Neural crest cell (in vitro differentiated cells): ENCODE measurements at regions not wholly inside any gene's neighbourhood (a gene's known extent, or its start where the extent isn't known, plus 50 kb on each side); places are given as distances from the start of the nearest gene placed in this dataset.

ENCODE experiments used
- DNase-seq: peaks from one replicate; pipeline ENCODE4 v3.0.0; 2021; ENCODE audit warnings: low read depth, mixed read lengths, low spot score
- H3K27ac Mint-ChIP-seq: one replicate; pipeline ENCODE4 v1.8.0; 2021; ENCODE audit warnings: mild to moderate bottlenecking, mixed read lengths; ENCODE audit not compliant: unreplicated experiment
- H3K27me3 Mint-ChIP-seq: 2 replicates; pipeline ENCODE4 v1.8.0; 2021; ENCODE audit warnings: low read depth, mild to moderate bottlenecking, mixed read lengths
- H3K36me3 Mint-ChIP-seq: 2 replicates; pipeline ENCODE4 v1.8.0; 2021; ENCODE audit warnings: low read depth, mild to moderate bottlenecking, mixed read lengths
- H3K4me1 Mint-ChIP-seq: 2 replicates; pipeline ENCODE4 v1.8.0; 2021; ENCODE audit warnings: mixed read lengths
- H3K4me3 Mint-ChIP-seq: one replicate; pipeline ENCODE4 v1.8.0; 2021; ENCODE audit warnings: mild to moderate bottlenecking, mixed read lengths
- H3K9me3 Mint-ChIP-seq: 2 replicates; pipeline ENCODE4 v1.8.0; 2021; ENCODE audit warnings: mixed read lengths
- TF ChIP-seq, protein P1 (sequence below): fragments of 200-600 bp; sonication (generic); conservative IDR thresholded peaks from 2 replicates; pipeline ENCODE4 v1.5.0; 2021; ENCODE audit warnings: antibody characterized with exemption, mild to moderate bottlenecking

DNA sequence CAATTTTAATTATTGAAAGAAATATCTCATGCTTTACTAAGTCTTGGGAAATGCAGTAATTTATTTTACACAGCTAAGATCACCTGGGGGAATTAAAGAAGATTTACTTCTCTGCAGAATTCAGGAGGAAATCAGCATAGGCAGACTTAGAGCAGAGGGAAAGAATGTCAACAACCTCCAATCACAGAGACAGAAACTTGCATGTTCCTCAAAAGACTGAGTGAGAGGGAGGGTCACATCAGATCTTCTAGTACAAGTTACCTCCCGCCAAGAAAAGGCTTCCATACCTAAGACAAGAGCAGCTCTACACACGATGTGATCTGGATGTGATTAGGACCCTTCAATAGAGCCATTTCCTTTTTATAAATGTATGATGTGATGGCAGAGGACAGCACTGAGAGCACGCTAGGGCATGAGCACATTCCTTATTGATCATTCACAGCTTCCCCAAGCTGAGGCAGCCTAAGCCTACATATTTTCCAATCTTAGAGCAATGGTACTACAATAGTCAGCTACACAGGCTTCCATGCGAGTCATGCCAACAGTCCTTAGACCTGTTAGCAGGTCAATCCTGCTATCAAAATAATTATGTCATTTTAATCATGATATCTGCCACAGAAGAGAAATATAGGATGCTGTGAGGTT is 403.3 kb downstream of the ETNK1 start:
- Mint-ChIP-seq H3K4me1 (no peaks in the 10 kb centered on the region), H3K36me3 (no peaks in the 10 kb centered on the region), H3K9me3 (no peaks in the 10 kb centered on the region), H3K27me3 (no peaks in the 10 kb centered on the region), H3K27ac (no peak overlapping the region), H3K4me3 (no peak overlapping the region)
- no peak for DNase-seq
- TF ChIP-seq, protein P1, sequence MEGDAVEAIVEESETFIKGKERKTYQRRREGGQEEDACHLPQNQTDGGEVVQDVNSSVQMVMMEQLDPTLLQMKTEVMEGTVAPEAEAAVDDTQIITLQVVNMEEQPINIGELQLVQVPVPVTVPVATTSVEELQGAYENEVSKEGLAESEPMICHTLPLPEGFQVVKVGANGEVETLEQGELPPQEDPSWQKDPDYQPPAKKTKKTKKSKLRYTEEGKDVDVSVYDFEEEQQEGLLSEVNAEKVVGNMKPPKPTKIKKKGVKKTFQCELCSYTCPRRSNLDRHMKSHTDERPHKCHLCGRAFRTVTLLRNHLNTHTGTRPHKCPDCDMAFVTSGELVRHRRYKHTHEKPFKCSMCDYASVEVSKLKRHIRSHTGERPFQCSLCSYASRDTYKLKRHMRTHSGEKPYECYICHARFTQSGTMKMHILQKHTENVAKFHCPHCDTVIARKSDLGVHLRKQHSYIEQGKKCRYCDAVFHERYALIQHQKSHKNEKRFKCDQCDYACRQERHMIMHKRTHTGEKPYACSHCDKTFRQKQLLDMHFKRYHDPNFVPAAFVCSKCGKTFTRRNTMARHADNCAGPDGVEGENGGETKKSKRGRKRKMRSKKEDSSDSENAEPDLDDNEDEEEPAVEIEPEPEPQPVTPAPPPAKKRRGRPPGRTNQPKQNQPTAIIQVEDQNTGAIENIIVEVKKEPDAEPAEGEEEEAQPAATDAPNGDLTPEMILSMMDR: no peak

DNA sequence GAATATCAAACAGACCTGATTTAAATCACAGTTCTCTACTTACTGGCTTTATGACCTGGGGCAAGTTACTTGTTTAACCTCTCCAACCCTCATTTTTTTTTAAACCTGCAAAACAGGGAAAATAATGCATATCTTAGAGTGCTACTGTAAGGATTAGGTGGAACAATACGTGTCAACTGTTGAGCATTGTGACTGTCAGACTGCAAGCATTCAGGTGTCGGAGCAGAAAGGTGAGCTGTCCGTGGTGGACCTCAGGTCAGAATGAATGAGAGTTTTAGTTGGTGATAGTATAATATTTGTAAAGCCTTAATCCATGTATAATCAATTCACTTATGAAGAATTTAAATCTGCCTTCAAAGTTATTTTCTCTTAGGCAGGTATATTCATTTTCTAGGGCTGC is 404.2 kb downstream of the ETNK1 start:
- TF ChIP-seq, protein P1: no peak
- Mint-ChIP-seq H3K27me3 (no peaks in the 10 kb centered on the region), H3K4me1 (no peaks in the 10 kb centered on the region), H3K4me3 (no peak overlapping the region), H3K36me3 (no peaks in the 10 kb centered on the region), H3K27ac (no peak overlapping the region), H3K9me3 (no peaks in the 10 kb centered on the region)
- no peak for DNase-seq

DNA sequence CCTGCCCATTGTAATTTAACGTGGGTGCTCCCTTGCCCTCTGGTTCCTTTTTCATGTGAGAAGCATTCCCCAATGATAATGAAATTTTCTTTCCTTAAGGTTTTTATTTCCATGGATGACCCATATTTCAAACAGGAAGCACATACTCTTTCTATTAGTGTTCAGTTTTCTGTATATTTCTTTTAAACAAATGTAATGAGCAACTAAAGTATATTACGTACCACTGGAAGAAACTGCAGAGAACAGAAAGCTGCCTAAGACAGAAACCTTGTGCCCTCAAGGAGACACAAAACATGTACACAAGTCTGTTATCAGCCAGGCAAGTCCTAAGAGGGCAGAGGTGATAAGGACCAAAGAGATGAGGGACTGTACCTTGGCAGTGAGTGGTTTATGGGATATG is 414.9 kb downstream of the ETNK1 start:
- Mint-ChIP-seq H3K4me3 (no peak overlapping the region), H3K36me3 (no peaks in the 10 kb centered on the region), H3K9me3 (no peaks in the 10 kb centered on the region), H3K4me1 (no peaks in the 10 kb centered on the region), H3K27ac (no peak overlapping the region), H3K27me3 (no peaks in the 10 kb centered on the region)
- no peak for DNase-seq
- TF ChIP-seq, protein P1: no peak

DNA sequence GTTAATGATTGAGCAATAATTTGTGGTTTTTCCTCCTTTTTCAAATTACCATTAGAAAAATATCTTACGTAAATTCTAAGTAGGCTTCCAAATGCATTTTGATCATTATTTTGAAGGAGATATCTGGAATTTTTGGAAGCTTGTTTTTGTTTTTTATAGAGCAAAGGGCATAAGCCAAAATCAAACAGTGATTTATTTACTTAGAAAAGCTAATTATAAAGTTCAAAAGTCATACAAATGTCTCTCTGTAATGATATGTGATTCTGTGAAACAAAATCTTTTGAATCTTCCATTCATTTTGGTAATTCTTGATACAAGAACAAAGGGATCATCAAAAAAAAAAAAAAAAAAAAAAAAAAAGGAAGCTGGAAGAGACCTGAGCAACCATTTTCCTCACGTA is 416.8 kb downstream of the ETNK1 start:
- Mint-ChIP-seq H3K4me3 (no peak overlapping the region), H3K27ac (no peak overlapping the region), H3K4me1 (no peaks in the 10 kb centered on the region), H3K36me3 (no peaks in the 10 kb centered on the region), H3K9me3 (no peaks in the 10 kb centered on the region), H3K27me3 (no peaks in the 10 kb centered on the region)
- no peak for DNase-seq
- TF ChIP-seq, protein P1: no peak

DNA sequence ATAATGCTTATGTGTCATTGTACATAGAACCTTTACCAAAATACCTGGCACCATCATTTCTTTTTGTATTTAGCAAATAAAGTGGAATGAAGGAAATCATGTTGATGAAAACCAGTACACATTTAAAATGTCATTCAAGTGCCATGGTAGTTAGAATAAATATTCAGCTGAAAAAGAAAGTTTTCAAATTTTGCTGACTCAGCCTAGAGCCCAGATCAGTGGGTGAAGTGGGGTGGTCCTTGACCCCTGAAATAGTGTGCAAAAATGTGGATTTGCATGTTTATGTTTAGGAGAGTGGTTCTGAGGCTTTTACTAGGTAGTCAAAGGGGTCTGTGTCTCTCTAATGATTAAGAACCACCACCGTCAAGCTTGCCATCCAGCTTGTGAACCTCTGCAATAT is 418.7 kb downstream of the ETNK1 start:
- Mint-ChIP-seq H3K27ac (no peak overlapping the region), H3K36me3 (no peaks in the 10 kb centered on the region), H3K4me3 (no peak overlapping the region), H3K9me3 (no peaks in the 10 kb centered on the region), H3K27me3 (no peaks in the 10 kb centered on the region), H3K4me1 (no peaks in the 10 kb centered on the region)
- no peak for DNase-seq
- TF ChIP-seq, protein P1: no peak

DNA sequence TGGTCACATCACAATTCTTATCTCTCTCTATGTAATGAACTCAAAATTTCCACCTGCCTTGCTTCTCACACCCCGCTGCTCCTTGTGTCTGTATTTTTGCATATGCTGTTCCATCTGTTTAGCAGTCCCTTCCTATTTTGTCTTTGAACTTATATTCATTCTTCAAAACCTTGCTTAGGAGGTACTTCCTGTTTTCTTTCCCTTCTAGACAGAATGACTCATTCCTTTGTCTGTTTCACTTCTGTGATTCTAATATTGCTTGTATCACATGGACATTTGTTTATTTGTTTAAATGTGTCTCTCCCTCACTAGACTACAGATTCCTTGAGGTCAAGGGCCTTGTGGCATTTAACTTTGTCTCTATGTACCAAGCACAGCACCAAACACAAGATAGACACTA is 424.2 kb downstream of the ETNK1 start:
- Mint-ChIP-seq H3K36me3 (no peaks in the 10 kb centered on the region), H3K27ac (no peak overlapping the region)
- TF ChIP-seq, protein P1: no peak

More for the DNA sequence above, 424.2 kb downstream of the ETNK1 start:
- Mint-ChIP-seq H3K4me3 (no peak overlapping the region), H3K27me3 (no peaks in the 10 kb centered on the region), H3K4me1 (peaks cover 4% of the 10 kb centered on the region), H3K9me3 (peaks cover 11% of the 10 kb centered on the region)
- DNase-seq: no peak
